ENCODE measurements at regions not wholly inside any gene's neighbourhood (a gene's known extent, or its start where the extent isn't known, plus 50 kb on each side); places are given as distances from the start of the nearest gene placed in this dataset.

- H4K20me1 ChIP-seq (ENCODE audit: control insufficient read depth, insufficient read depth), result no peaks in the 10 kb centered on the region
- H3K27ac ChIP-seq (ENCODE audit: control insufficient read depth, insufficient read depth), result no peak overlapping the region
- no peak overlapping the region for H3K4me2 ChIP-seq (ENCODE audit: control insufficient read depth, insufficient read depth)
- no peak overlapping the region for H2AFZ ChIP-seq (ENCODE audit: control insufficient read depth, low read depth, low read length)
- H3K79me2 ChIP-seq (ENCODE audit: control insufficient read depth, insufficient read depth, low read length), result no peaks in the 10 kb centered on the region
- H3K36me3 ChIP-seq (ENCODE audit: control insufficient read depth in 2 of 2, insufficient read depth in 2 of 2, low read length in 1 of 2), result no peaks in the 10 kb centered on the region
- ChIA-PET CTCF (no interaction called here), SMC1A (ENCODE audit: uncharacterized antibody, unreplicated experiment) (no interaction called here), RAD21 (ENCODE audit: unreplicated experiment) (no interaction called here), POLR2A (interaction anchor here (0.6 kb wide), 1 partner anchor 1599 kb away, joined by 3 read pairs; no protein-coding TSS in a partner anchor)
- H3K4me3 ChIP-seq, result no peak overlapping the region
- 21% methylated on average over 9 of the region's 9 CpGs for WGBS (ENCODE audit: insufficient coverage, insufficient replicate concordance, low lambda C conversion rate, missing lambda C conversion rate)
- ATAC-seq (no peak), FAIRE-seq (no peak), DNase-seq (ENCODE audit: low read depth, low spot score) (no peak)
- no peaks in the 10 kb centered on the region for H3K27me3 ChIP-seq (replicated peaks in 1 of 2; ENCODE audit: control insufficient read depth in 2 of 2, insufficient read depth in 2 of 2, low read length in 1 of 2)
- no peak overlapping the region for H3K9ac ChIP-seq (ENCODE audit: control insufficient read depth, insufficient read depth, low read length)
- in situ Hi-C loops (cut with MboI), result no loop called here
- no peaks in the 10 kb centered on the region for H3K4me1 ChIP-seq (ENCODE audit: control insufficient read depth, insufficient read depth, low read length)
- H3K9me3 ChIP-seq (replicated peaks; ENCODE audit: control insufficient read depth, insufficient read depth, low read length), result no peaks in the 10 kb centered on the region
- no TSS peak for BruUV-seq (replicated peaks)
- intact Hi-C loops (cut with micrococcal nuclease; ENCODE audit: unreplicated experiment), result no loop called here
- TF ChIP-seq HDAC6 (IDR thresholded peaks at IDR 0.05; ENCODE audit: unreplicated experiment) (no peak), CBX3 (IDR thresholded peaks at IDR 0.05; ENCODE audit: borderline replicate concordance, low read depth) (no peak), E4F1 (IDR thresholded peaks at IDR 0.05; ENCODE audit: borderline replicate concordance, partially characterized antibody) (no peak), ZBTB40 (IDR thresholded peaks at IDR 0.05; ENCODE audit: borderline replicate concordance) (no peak), ELK1 (IDR thresholded peaks at IDR 0.05; ENCODE audit: low read depth, low read length) (no peak), ZNF687 (IDR thresholded peaks at IDR 0.05) (no peak), EZH2 (IDR thresholded peaks at IDR 0.05; ENCODE audit: borderline replicate concordance, control insufficient read depth, low read depth, low read length) (no peak), SRF (IDR thresholded peaks at IDR 0.05; ENCODE audit: low read depth in 2 of 2, low read length in 2 of 2) (no peak), CHD4 (IDR thresholded peaks at IDR 0.05) (no peak), SIX5 (IDR thresholded peaks at IDR 0.05; ENCODE audit: low read depth, low read length, severe bottlenecking) (no peak)
Measured at GRCh38 chr3:110902453-110903085, 169.0 kb upstream of the NECTIN3 start.

Measured in GM12878 (cell line).